SH-SY5Y (cell line): ENCODE measurements at regions not wholly inside any gene's neighbourhood (a gene's known extent, or its start where the extent isn't known, plus 50 kb on each side); places are given as distances from the start of the nearest gene placed in this dataset.

ENCODE experiments used
- GATA2 ChIP-seq: IDR thresholded peaks from 2 replicates; pipeline ENCODE4 v1.6.1; 2011; ENCODE audit warnings: mild to moderate bottlenecking, low read depth, low read length
- GATA3 ChIP-seq: IDR thresholded peaks from 2 replicates; pipeline ENCODE4 v1.6.1; 2011; ENCODE audit warnings: low read depth, mild to moderate bottlenecking, low read length, moderate library complexity

- TF ChIP-seq GATA3 (no peak), GATA2 (no peak)
These were observed 431.8 kb downstream of the ZWINT start for GRCh38 chr10:55929291-55929690.
